HG03460 (cell line): ENCODE measurements at regions not wholly inside any gene's neighbourhood (a gene's known extent, or its start where the extent isn't known, plus 50 kb on each side); places are given as distances from the start of the nearest gene placed in this dataset.
"Not testable (repeated sequence)": the region's sequence is repeated elsewhere in the genome, so short reads cannot be mapped to it uniquely, and the experiment has no call there.

Experiments
- ATAC-seq: cut with Tn5 transposase; IDR thresholded peaks from one replicate; pipeline ENCODE4 v1.9.1; 2021; ENCODE audit not compliant: unreplicated experiment

- no peak for ATAC-seq
Observed at GRCh38 chr10:33626798-33627466, 292.5 kb upstream of the NRP1 start.

GRCh38 chr10:33623669-33624068, 289.2 kb upstream of the NRP1 start:
- ATAC-seq = no peak

- no peak for ATAC-seq
Observed at GRCh38 chr10:33621101-33621500, 286.6 kb upstream of the NRP1 start.

GRCh38 chr10:33618196-33618595, 283.7 kb upstream of the NRP1 start:
- ATAC-seq = no peak

GRCh38 chr10:33617381-33618080, 283.1 kb upstream of the NRP1 start:
- ATAC-seq = no peak

GRCh38 chr10:33616956-33617355, 282.5 kb upstream of the NRP1 start:
- ATAC-seq = no peak

GRCh38 chr10:33612551-33612950, 278.1 kb upstream of the NRP1 start:
- no peak for ATAC-seq

- ATAC-seq = no peak
Observed at GRCh38 chr10:33612116-33612515, 277.6 kb upstream of the NRP1 start.

GRCh38 chr10:33611423-33611822, 277.0 kb upstream of the NRP1 start:
- ATAC-seq = no peak

GRCh38 chr10:33609546-33609945, 275.1 kb upstream of the NRP1 start:
- no peak for ATAC-seq

- ATAC-seq = no peak
Observed at GRCh38 chr10:33602278-33602677, 267.8 kb upstream of the NRP1 start.

GRCh38 chr10:33600381-33600780, 265.9 kb upstream of the NRP1 start:
- no peak for ATAC-seq

- no peak for ATAC-seq
Observed at GRCh38 chr10:33596422-33596821, 262.0 kb upstream of the NRP1 start.

GRCh38 chr10:33594475-33594874, 260.0 kb upstream of the NRP1 start:
- ATAC-seq = no peak

GRCh38 chr10:33588974-33589600, 254.6 kb upstream of the NRP1 start:
- no peak for ATAC-seq

- ATAC-seq = not testable (repeated sequence)
Observed at GRCh38 chr10:33584596-33584995, 250.1 kb upstream of the NRP1 start.

- no peak for ATAC-seq
Observed at GRCh38 chr10:33579996-33580395, 245.5 kb upstream of the NRP1 start.

GRCh38 chr10:33573606-33574005, 239.1 kb upstream of the NRP1 start:
- no peak for ATAC-seq

GRCh38 chr10:33571616-33572015, 237.1 kb upstream of the NRP1 start:
- ATAC-seq = no peak

GRCh38 chr10:33570495-33570894, 236.0 kb upstream of the NRP1 start:
- ATAC-seq = no peak

- no peak for ATAC-seq
Observed at GRCh38 chr10:33569702-33570101, 235.2 kb upstream of the NRP1 start.

GRCh38 chr10:33566426-33566825, 232.0 kb upstream of the NRP1 start:
- no peak for ATAC-seq
